HepG2 (cell line): ENCODE measurements at regions not wholly inside any gene's neighbourhood (a gene's known extent, or its start where the extent isn't known, plus 50 kb on each side); places are given as distances from the start of the nearest gene placed in this dataset.

ENCODE experiments used
- ATAC-seq: fragments of 200-7000 bp; cut with Tn5 transposase; 3 replicates; pipeline ENCODE4 v1.9.1; 2020; ENCODE audit warnings: mild to moderate bottlenecking, moderate library complexity
- BruUV-seq: library from RNA; stranded (reverse); fragments of 400-500 nt; replicated peaks from 2 replicates; lab custom pipeline; 2021; lab: Mats Ljungman, UMichigan
- CTCF ChIA-PET: fragments of 300-600 bp; formaldehyde crosslinking; extraction: SDS; loops from one replicate; lab custom pipeline; 2021; ENCODE audit warnings: low total read pairs, inconsistent platforms, low intra/inter-chr PET ratio; lab: Yijun Ruan, JAX
- POLR2A ChIA-PET: fragments of 350-600 bp; sonication (Branson Sonifier 250); formaldehyde crosslinking; loops from one replicate; lab custom pipeline; 2020; ENCODE audit warnings: antibody characterized with exemption, inconsistent platforms; lab: Yijun Ruan, JAX
- DNase-seq: peaks from one replicate; pipeline ENCODE4 v3.0.0-alpha.2; 2015; ENCODE audit warnings: low spot score
- FAIRE-seq: peaks from 3 replicates; lab custom pipeline; 2011; peaks lifted over from hg19 to GRCh38; lab: Jason Lieb, UNC
- H2AFZ ChIP-seq: one replicate; pipeline ENCODE4 v1.6.1; 2011; ENCODE audit warnings: low read length, inconsistent platforms
- H3K27ac ChIP-seq: fragments of 300-600 bp; 3 replicates; pipeline ENCODE4 v1.8.0; 2011; ENCODE audit warnings: mixed run types, mild to moderate bottlenecking, mixed read lengths, low read length, inconsistent platforms; ENCODE audit not compliant: insufficient read depth; ENCODE audit errors: extremely low read length
- H3K27me3 ChIP-seq, 2 experiments: fragments of 200-600 bp in 1 of 2; 2 replicates in 1 of 2; 3 replicates in 1 of 2; pipeline versions ENCODE4 v1.6.0 to v1.8.0; 2011; ENCODE audit warnings: low read length in 2 of 2, mild to moderate bottlenecking in 2 of 2, moderate library complexity in 2 of 2, inconsistent platforms in 1 of 2; ENCODE audit not compliant: insufficient read depth in 2 of 2, control insufficient read depth in 1 of 2
- H3K36me3 ChIP-seq, 2 experiments: fragments of 200-600 bp in 1 of 2; replicated peaks in 1 of 2; 2 replicates in 1 of 2; 3 replicates in 1 of 2; pipeline versions ENCODE4 v1.5.1 to v1.8.0; 2011; ENCODE audit warnings: low read length in 2 of 2, inconsistent platforms in 1 of 2; ENCODE audit not compliant: insufficient read depth in 2 of 2, control insufficient read depth in 1 of 2
- H3K4me1 ChIP-seq: 2 replicates; pipeline ENCODE4 v1.5.1; 2012; ENCODE audit warnings: low read length, inconsistent platforms; ENCODE audit not compliant: insufficient read depth
- H3K4me2 ChIP-seq: 2 replicates; pipeline ENCODE4 v1.6.0; 2011; ENCODE audit warnings: low read depth, low read length, inconsistent platforms
- H3K4me3 ChIP-seq, 3 experiments: fragments of 200-600 bp in 1 of 3; sonication (generic), shearing (Covaris generic) in 1 of 3; replicated peaks in 1 of 3; 2 replicates each; pipeline ENCODE4 v1.5.1; 2011 to 2016; ENCODE audit warnings: low read length in 3 of 3, inconsistent platforms in 2 of 3, low read depth in 2 of 3, mild to moderate bottlenecking in 2 of 3, control low read depth in 1 of 3, mixed read lengths in 1 of 3; ENCODE audit not compliant: insufficient read depth in 1 of 3
- H3K79me2 ChIP-seq: one replicate; pipeline ENCODE4 v1.6.1; 2011; ENCODE audit warnings: low read length, inconsistent platforms; ENCODE audit not compliant: insufficient read depth
- H3K9ac ChIP-seq: 2 replicates; pipeline ENCODE4 v1.6.0; 2011; ENCODE audit warnings: mild to moderate bottlenecking, low read depth, low read length, inconsistent platforms; ENCODE audit not compliant: insufficient read depth
- H3K9me3 ChIP-seq: 2 replicates; pipeline ENCODE4 v1.5.1; 2012; ENCODE audit warnings: mild to moderate bottlenecking, low read length
- H4K20me1 ChIP-seq: 2 replicates; pipeline ENCODE4 v1.6.0; 2011; ENCODE audit warnings: inconsistent platforms, mild to moderate bottlenecking, low read length, moderate library complexity; ENCODE audit not compliant: insufficient read depth
- ATM ChIP-seq: fragments of 450-650 bp; IDR thresholded peaks from 2 replicates; pipeline ENCODE4 v1.7.1; 2017; ENCODE audit warnings: mild to moderate bottlenecking, borderline replicate concordance
- BORCS8-MEF2B ChIP-seq: sonication (generic); formaldehyde crosslinking; IDR thresholded peaks from 2 replicates; pipeline ENCODE4 v1.8.0; 2022; ENCODE audit warnings: mild to moderate bottlenecking, missing genetic modification reagents
- BRD4 ChIP-seq: sonication (generic); formaldehyde crosslinking; IDR thresholded peaks from 2 replicates; pipeline ENCODE4 v1.4.0; 2020; ENCODE audit warnings: missing genetic modification reagents
- GABPB1 ChIP-seq: IDR thresholded peaks from 2 replicates; pipeline ENCODE4 v1.6.1; 2016; ENCODE audit warnings: mild to moderate bottlenecking, missing genetic modification reagents, moderate library complexity, missing compliant biosample characterization
- KMT2A ChIP-seq: sonication (generic); formaldehyde crosslinking; IDR thresholded peaks from 2 replicates; pipeline ENCODE4 v1.4.0; 2020; ENCODE audit warnings: missing genetic modification reagents
- PLRG1 ChIP-seq: fragments of 450-650 bp; conservative IDR thresholded peaks from 2 replicates; pipeline ENCODE4 v1.6.1; 2016
- ZFP62 ChIP-seq: sonication (generic); formaldehyde crosslinking; IDR thresholded peaks from 2 replicates; pipeline ENCODE4 v1.4.0; 2020; ENCODE audit warnings: missing genetic modification reagents
- ZNF609 ChIP-seq: sonication (generic); formaldehyde crosslinking; IDR thresholded peaks from 2 replicates; pipeline ENCODE4 v1.4.0; 2020; ENCODE audit warnings: mild to moderate bottlenecking, missing genetic modification reagents, borderline replicate concordance
- ZNF687 ChIP-seq: sonication (generic); formaldehyde crosslinking; IDR thresholded peaks from 2 replicates; pipeline ENCODE4 v1.5.1; 2020; ENCODE audit warnings: mild to moderate bottlenecking, missing genetic modification reagents, moderate library complexity
- ZNF747 ChIP-seq: sonication (generic); formaldehyde crosslinking; IDR thresholded peaks from 2 replicates; pipeline ENCODE4 v1.8.1; 2023; ENCODE audit warnings: missing genetic modification reagents, mild to moderate bottlenecking, borderline replicate concordance
- WGBS: methylation state at CpG from one replicate; pipeline ENCODE4 v1.1.6; 2017; ENCODE audit warnings: low lambda C conversion rate; 5-methylcytosine and 5-hydroxymethylcytosine counted together
- in situ Hi-C: cut with HindIII; loops from 2 replicates; pipeline ENCODE4 v1.10.0; 2017; ENCODE audit warnings: low pct_unique_long_range_greater_than_20kb; ENCODE audit not compliant: extremely low pct_ligation_motif_present
- intact Hi-C: fragments of 100-400 bp; cut with micrococcal nuclease; formaldehyde crosslinking; loops from one replicate; pipeline ENCODE4 v1.10.0; 2022; ENCODE audit not compliant: unreplicated experiment
- TF ChIP-seq, protein P1 (sequence below): sonication (generic); IDR thresholded peaks from 2 replicates; pipeline ENCODE4 v1.6.1; 2016; ENCODE audit warnings: low read depth, borderline replicate concordance
- TF ChIP-seq, protein P2 (sequence below): sonication (generic); formaldehyde crosslinking; IDR thresholded peaks from 2 replicates; pipeline ENCODE4 v1.5.0; 2020; ENCODE audit warnings: missing genetic modification reagents, mild to moderate bottlenecking, borderline replicate concordance

DNA sequence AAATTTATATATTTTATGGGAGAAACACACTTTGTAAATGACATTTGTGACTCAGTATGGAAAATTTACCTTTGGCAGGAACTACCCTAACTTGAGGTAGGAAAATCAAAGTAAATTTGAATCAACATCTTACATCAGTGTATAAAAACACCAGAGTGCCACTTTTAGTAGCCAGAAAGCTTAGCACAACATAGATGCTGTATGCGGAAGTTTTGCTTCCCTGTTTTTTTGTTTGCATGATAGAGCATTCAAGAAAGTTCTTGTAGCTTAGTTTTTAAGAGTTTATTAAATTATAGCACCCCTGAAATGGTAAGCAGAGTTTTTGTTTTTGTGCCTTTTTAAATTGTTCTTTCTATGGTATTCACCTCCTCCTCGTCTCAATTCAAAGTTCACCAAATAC lies 120.8 kb upstream of the RAP2B start:
- no peak for DNase-seq
- POLR2A ChIA-PET: no interaction called here
- Histone ChIP-seq H3K9me3 (no peaks in the 10 kb centered on the region), H4K20me1 (no peaks in the 10 kb centered on the region), H3K9ac (no peak overlapping the region), H3K27me3 (no peaks in the 10 kb centered on the region), H2AFZ (no peak overlapping the region), H3K4me1 (peaks cover 7% of the 10 kb centered on the region), H3K4me3 (no peak overlapping the region), H3K27ac (no peak overlapping the region), H3K79me2 (no peaks in the 10 kb centered on the region), H3K36me3 (no peaks in the 10 kb centered on the region), H3K4me2 (no peak overlapping the region)
- no peak for FAIRE-seq
- BruUV-seq: no TSS peak
- no peak for ATAC-seq
- 30% methylated on average over 2 of the region's 2 CpGs for WGBS
- CTCF ChIA-PET: no interaction called here
- intact Hi-C loops: no loop called here
- in situ Hi-C loops: loop anchor here (5.0 to 25.0 kb wide), 4 partner anchors 126 to 724 kb away; no protein-coding TSS in a partner anchor
- no peak for TF ChIP-seq GABPB1 (CRISPR knock-in tag)
- no peak for TF ChIP-seq ZNF687 (CRISPR knock-in tag)
- TF ChIP-seq, protein P1, sequence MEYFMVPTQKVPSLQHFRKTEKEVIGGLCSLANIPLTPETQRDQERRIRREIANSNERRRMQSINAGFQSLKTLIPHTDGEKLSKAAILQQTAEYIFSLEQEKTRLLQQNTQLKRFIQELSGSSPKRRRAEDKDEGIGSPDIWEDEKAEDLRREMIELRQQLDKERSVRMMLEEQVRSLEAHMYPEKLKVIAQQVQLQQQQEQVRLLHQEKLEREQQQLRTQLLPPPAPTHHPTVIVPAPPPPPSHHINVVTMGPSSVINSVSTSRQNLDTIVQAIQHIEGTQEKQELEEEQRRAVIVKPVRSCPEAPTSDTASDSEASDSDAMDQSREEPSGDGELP: no peak
- TF ChIP-seq ATM: no peak
- TF ChIP-seq ZNF609 (CRISPR knock-in tag): no peak
- TF ChIP-seq ZFP62 (CRISPR knock-in tag): no peak
- TF ChIP-seq BORCS8-MEF2B (CRISPR knock-in tag): no peak
- TF ChIP-seq PLRG1: no peak
- no peak for TF ChIP-seq KMT2A (CRISPR knock-in tag)
- TF ChIP-seq, protein P2, sequence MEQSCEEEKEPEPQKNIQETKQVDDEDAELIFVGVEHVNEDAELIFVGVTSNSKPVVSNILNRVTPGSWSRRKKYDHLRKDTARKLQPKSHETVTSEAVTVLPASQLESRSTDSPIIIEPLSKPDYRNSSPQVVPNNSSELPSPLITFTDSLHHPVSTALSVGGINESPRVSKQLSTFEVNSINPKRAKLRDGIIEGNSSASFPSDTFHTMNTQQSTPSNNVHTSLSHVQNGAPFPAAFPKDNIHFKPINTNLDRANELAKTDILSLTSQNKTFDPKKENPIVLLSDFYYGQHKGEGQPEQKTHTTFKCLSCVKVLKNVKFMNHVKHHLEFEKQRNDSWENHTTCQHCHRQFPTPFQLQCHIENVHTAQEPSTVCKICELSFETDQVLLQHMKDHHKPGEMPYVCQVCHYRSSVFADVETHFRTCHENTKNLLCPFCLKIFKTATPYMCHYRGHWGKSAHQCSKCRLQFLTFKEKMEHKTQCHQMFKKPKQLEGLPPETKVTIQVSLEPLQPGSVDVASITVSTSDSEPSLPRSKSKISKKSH: no peak
- TF ChIP-seq BRD4 (CRISPR knock-in tag): no peak
- no peak for TF ChIP-seq ZNF747
